ENCODE measurements at regions not wholly inside any gene's neighbourhood (a gene's known extent, or its start where the extent isn't known, plus 50 kb on each side); places are given as distances from the start of the nearest gene placed in this dataset.
A peak's percentile ranks its signal among the peaks of the same experiment; 100 is the strongest.
"Not testable (repeated sequence)": the region's sequence is repeated elsewhere in the genome, so short reads cannot be mapped to it uniquely, and the experiment has no call there.

DNA sequence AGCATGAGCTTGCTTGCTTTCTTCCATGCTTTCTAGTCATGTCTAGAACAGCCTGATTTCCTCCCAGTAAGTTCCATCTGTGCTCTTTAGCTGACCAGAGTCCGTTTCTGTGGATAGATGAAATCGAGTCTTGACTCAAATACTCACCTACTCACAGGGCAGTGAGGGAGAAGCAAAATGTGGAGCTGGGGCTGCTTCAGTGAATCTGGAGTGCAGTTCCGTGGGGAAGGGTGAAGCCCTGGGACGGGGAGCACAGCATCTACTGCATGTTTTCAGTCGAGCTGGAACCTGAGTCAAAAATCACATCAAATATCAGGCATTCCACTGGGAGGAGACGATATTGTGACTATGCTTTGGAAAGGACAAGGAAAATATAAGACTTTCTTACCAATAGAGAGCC is 70.3 kb upstream of the PRMT8 start:
- no peak for DNase-seq (ENCODE audit: low read depth)

DNA sequence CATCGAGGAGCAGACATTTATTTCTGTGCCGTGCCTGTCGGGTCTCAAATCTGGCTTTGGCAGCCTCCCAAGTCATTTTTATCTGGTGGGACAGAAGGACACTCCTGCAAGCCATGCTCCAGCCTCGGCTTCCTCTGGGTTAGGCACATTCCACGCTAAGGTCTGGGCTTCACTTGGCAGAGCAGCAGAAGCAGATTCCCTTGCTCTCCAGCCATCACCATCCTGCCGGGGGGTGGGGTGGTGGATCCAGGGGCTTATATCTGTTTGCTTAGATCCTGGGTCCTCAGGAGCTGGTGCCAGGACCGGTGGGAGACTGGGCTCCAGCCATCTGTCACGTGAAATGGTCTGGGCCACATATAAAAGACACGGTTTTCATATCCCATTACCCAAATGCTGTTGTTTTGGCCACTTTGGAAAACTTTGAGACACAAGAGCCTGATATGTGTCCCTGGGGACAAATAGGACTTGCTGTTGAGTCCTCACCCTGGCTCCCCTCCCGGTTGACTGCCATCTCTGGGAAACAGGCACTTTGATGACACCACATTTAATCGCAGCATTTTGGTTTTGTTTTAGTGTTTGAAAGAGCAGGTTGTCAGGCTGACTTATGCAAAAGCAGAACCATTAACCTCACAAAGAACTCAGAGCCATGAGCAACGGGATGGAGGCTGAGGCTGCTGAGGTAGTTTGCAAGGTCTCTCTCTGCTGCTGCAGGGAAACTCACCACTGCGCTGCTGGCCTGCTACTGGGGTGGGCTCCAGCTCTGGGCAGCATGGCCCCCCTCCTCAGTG is 69.6 kb upstream of the PRMT8 start:
- no peak for DNase-seq (ENCODE audit: low read depth)

DNA sequence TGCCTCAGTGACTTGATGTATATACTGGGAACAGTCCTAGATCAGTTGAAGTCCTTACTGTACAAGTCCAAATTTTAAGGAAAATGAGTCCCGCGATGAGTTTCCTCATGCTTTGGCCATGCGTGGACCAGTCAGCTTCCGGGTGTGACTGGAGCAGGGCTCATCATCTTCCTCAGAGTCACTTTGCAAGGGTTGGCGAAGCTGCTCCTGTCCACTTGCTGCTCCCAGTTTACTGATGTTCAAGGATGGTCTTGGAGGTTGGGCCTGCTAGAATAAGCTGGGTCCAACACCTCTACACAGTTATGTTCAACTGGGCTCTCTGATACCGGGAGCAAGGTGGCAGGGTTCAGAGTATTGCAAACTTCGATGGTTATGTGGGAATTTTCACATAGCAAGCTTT is 66.2 kb upstream of the PRMT8 start:
- DNase-seq (ENCODE audit: low read depth) = not testable (repeated sequence)

DNA sequence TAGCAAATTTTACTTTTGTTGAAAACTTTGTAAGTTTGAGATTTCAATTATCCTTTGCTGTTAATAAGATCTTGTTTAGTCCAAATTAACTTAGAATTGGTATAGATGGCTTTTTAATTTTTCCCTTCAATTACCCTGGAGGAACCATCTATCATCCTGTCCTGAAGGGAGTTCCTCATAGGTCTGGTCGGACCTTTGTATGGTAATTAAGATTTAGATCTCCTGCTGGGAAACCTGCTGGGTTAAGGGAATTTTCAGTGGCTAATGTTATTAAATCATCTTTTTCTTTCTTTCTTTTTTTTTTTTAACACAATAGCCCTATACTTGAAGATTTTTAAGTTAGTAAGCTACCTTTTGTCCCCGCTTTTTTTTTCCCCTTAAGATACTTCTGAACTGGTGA is 63.0 kb upstream of the PRMT8 start:
- no peak for DNase-seq (ENCODE audit: low read depth)

DNA sequence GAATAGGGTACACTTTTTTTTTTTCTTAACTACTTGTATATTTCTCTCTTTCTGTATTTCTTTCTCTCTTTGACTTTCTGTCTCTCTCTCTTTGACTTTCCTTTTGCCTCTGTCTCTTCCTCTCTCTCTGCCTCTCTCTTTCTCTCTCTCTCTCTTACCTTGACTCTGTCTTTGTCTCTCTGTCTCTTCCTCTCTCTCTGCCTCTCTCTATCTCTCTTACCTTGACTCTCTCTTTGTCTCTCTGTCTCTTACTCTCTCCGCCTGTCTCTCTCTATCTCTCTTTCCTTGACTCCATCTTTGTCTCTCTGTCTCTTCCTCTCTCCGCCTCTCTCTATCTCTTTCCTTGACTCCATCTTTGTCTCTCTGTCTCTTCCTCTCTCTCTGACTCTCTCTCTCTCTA is 62.4 kb upstream of the PRMT8 start:
- DNase-seq (ENCODE audit: low read depth) = no peak

- DNase-seq (ENCODE audit: low read depth) = not testable (repeated sequence)
Observed at GRCh38 chr12:3429523-3429922, 61.5 kb upstream of the PRMT8 start.

DNA sequence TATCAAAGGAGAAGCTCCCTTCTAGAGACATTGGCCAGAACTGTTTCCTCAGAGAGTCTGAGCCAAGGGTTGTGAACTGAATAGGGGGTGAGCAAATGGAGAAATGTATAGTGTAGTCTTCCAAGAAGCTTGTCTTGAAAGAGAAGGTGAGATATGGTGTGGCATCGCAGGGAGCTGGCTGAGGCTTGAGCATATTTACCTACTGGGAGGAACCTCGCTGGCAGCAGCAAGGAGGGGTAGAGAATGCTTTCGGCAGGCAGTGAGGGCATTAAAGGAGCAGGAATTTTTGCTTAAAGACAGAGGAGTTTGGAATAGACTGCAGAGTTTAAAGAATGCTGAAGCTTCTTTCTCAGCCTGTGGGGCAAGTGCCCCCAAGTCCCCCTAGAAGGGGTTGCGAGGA is 59.3 kb upstream of the PRMT8 start:
- no peak for DNase-seq (ENCODE audit: low read depth)

DNA sequence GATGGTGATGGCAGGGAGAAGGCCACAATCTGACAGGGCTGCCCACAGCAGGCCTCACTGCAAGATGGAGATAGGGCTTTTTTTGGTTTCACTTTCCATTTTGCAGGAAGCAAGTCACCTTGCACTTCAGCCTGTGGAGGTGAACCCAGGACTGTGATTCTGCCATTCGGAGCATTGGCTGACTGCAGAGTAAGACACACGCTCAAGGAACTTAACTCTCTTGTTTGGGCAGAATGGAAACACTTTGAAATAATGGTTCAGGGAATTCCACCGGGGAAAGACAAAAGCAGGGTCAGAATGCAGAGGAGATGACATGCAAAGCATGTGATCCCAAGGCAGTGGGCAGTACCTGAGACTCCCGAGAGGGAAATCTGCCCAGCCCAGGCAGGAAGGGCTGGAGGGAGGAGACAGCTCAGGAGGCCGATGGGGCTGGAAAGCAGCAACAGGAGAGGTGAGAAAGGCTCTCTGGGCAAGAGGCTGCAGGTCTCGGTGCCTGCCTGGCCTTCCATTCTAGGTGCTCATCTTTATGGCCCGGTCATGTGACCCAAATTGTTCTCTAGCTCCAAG is 58.7 kb upstream of the PRMT8 start:
- peak; percentile 24 for DNase-seq (ENCODE audit: low read depth)

DNA sequence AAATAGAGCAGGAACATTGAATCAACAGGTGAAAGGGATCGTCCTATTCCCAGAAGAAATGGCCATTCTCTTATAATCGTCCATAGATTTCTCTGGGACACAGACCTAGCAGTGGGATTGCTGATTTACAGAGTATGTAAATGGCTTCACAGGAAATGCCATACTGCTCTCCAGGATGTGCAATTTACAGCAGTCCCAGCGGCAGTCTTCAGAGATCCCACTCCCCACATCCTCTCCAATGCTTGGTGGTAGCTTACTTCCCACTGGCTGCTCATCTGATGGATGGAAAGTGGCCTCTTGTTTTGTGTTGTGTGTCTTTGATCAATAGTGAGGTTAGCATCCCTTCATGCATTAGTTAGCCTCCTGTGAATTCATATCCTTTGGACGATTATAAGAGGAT is 58.1 kb upstream of the PRMT8 start:
- DNase-seq (ENCODE audit: low read depth) = no peak

DNA sequence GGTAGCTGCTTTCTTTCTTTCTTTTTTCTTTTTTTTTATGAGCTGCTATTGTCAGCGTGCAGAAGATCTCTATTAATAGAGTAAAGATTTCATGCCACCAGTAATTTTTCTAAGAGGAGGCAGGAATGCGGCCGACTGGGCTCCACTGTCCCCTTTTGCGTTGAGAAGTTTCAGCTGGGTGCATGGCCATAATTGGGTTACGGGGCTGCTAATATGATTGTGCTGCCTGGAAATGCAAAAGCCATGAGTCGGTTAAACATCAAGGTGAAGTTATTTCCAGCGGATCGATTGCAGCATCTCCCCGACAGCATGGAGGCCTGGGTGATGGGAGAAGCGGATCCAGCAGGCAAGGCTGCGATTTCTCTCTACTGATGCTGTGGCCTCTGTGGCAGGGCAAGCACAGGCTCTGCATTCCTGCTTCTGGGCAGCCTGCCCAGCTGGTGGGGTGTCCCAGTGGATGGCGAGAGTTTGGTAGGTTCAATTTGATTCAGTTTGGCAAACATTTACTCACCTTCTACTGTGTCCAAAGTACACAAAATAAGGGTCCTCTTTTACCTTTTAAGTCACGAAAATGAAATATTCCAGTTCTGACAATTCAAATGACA is 54.4 kb upstream of the PRMT8 start:
- no peak for DNase-seq (ENCODE audit: low read depth)

DNA sequence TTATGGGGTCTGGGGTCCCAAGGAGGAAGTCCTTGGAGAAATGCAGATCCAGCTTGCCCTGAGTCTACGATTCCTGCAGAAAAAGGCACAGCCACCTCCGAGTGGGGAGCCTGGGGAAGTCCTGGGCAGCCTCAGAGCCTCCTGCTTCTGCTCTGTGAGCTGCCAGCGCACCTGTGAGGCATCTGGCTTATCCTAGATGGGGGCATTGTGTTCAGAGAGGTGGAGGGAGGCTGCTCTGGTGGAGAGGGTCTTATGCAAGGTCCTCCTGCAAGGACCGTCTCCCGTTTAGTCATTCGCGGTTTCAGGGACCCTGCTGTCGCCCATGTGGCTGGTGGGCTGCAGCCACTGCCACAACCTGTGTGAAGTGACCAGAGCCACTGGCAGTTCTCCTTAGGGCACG is 53.0 kb upstream of the PRMT8 start:
- no peak for DNase-seq (ENCODE audit: low read depth)

- no peak for DNase-seq (ENCODE audit: low read depth)
Observed at GRCh38 chr12:3438401-3438800, 52.6 kb upstream of the PRMT8 start.

Data from RPMI7951 (cell line).